GM21423 (cell line): ENCODE measurements at regions not wholly inside any gene's neighbourhood (a gene's known extent, or its start where the extent isn't known, plus 50 kb on each side); places are given as distances from the start of the nearest gene placed in this dataset.

Source experiments
- ATAC-seq: cut with Tn5 transposase; IDR thresholded peaks from one replicate; pipeline ENCODE4 v1.9.1; 2021; ENCODE audit warnings: mild to moderate bottlenecking, moderate library complexity; ENCODE audit not compliant: unreplicated experiment

DNA sequence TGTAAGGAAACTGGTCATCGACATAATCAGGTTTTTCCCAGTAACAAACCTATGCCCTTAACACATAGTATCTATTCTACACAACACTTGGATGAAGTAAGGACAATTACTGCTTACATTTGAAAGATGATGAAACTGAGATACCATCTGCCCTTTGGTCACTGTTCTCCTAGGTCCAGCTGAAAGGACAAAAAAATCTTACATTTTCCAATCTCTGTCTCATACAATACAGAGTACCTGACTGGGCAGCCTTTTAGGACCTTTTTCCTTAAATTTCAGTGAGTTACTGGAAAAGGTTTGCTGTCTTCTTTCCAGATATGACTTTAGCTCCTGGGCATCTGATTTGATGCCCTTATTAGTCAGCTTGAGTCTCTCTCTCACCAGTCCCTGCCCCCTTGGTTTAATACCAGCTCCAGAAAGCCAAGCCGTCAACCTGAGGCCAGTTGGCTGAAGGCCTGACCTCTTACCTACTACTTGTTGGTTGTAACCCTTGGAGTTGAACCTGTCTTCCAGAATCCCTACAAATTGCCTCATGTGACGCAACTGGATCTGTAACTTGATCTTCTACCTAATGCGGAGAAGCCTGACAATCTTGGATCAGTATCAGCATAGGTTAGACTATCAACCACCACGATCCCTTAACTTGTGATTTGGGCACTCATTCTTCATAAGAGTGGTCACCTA, 355.3 kb upstream of the ZNF385D start:
- no peak for ATAC-seq

DNA sequence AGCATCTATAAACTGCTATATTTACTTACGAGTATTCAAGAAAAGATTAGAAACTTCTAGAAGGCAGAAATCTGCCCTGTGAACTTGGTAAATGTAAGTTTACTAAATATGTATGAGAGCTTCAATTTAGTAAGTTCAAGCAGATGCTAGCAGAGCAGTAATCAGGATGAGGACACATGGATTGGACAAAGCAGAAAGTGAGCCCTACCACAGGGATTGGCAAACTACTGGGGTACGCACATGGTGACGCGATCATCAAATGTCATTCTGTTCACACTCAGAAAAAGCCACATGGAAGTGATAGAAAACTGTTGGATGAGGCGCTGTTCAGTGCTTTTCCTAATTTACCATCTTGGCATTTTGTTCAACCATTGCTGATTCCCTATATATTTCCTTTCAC, 360.2 kb upstream of the ZNF385D start:
- no peak for ATAC-seq

DNA sequence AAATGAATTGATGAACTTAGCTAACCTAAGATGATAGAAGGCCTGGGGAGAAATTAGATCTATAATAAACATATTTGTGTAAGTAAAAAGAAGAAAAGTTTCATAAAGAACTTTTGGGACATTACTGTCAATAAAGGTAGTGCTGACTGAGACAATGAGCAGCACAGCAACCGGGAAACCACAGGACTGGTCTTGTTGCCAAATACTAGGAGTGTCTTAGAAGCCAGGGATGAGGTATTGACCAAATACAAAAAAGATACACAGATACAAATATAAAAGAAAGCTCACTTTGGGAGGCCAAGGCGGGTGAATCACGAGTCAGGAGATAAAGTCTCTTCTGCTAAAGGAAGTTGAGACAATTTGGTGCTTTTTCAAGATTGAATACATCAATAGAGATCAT, 362.4 kb upstream of the ZNF385D start:
- no peak for ATAC-seq

DNA sequence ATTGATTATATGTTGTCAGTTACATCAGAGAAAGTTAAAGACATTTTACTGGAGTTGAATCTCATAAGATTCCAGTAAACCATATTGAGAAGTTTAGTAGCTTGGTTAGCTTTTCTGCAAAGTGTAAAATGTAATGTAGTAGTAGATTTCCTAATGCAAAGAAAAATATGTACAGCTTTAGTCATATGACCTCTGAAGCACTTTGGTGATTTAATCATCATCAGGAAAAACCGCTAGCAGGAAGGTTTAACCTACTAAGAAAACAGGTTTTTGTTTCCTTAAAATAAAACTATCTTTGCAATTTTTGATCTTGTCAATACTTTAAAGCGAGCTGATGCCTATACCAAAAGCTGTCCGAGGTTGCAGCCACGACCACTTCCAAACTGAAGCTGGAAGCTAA, 364.6 kb upstream of the ZNF385D start:
- no peak for ATAC-seq

DNA sequence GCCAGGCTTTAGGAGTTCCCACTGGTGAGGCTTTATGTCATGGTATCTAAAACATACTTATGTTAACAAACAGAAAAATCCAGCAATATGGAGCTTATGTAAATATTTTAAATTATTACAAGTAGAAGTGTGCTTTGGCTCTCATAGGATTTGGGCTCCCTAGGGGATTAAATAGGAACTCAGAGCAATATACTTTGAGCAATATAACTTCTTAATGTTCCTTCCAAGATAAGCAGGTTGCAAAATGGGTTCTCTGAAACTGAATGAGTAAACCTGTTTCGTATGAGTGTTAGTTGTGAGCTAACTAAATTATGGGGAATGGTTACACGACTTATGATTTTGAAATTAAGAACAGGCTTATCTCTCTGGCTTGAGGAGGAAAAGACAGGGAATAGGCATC, 366.1 kb upstream of the ZNF385D start:
- no peak for ATAC-seq

DNA sequence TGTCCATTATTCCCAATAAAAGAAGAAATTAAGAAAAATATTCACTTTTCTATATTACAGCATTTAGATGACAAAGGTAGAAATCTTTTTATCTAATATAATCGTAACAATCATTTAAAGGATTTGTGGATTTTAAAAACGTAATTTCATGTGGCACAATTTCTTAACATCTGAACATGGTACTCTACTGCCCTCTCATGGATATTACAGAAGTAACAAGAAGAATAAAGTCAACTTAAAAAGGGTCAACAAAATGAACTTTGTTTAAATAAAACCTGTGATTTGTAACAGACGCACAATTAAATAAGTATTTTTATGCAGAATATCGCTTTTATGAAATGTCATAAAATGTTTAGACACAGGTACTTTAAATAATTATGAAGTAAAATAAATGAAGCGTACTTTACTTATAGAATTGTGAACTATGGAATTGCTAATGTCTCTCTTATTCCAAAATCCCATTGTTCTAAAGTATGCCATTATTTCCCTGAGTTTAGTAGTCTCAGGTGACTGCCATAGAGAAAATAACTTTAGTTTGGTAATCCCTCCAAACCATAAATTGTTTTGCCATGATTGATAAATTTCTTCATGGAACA, 366.8 kb upstream of the ZNF385D start:
- no peak for ATAC-seq

DNA sequence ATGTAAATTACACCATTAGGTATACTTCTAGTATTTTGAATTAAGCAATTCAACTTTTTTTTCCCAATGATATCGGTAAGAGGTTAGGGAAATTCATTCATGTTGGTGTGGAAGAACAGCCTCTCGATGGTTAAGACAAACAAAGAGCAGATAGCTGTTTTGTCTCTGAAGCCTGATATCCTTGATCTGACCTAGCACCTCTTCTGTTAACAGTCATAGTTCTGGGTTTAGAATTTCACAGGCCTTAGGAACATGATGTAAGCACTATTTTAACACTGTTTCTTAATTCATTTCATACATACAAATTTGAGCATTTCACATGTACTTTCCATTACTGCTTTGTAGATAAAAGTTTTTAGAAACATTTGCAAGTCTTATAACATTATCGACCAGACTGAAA, 367.5 kb upstream of the ZNF385D start:
- ATAC-seq: no peak

DNA sequence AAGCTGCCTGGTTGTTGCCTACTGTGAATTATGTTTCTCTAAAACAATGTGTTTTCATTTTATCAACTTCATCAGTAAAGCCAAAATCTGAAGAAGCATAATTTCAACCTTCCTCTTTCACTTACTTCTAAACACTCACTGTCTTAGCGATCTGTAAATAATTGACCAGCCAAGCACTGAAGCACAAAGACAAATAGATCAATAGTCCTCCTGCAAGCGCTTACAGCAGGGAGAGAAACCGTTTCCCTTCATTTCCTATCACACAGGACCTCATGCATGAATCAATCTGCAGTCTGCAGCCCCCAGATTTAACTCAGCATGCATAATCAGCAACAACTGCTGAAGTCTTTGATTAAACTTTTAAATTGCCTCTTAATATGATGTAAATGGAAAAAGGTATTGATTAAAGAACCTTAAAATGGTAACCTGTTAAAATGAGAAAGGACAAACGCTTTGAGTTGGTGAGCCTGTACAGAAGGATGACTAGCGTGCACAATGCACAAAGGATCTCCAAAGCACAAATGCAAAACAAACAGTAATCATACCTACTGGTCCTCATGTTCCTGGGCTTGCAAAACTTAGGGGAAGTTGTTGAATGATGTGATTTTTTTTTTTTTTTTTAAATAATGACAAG, 370.2 kb upstream of the ZNF385D start:
- peak; percentile 79 for ATAC-seq

DNA sequence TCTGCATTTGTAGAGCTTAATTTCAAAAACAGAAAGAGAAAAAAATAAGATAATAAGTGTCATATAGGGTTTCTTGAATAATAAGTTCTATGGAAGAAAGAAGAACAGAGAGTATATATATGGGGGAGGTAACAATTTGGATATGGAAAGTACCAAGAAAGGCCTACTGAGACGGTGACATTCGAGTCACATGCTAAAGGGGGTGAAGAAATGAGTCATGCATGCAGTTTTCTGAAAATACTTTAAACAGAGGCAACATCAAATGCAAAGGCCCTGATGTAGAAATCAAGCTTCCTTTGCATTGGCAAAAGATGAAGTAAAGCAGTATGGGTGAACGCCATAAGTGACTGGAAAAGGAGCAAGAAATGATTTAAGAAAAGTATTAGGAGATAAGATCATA, 371.6 kb upstream of the ZNF385D start:
- peak; percentile 66 for ATAC-seq

DNA sequence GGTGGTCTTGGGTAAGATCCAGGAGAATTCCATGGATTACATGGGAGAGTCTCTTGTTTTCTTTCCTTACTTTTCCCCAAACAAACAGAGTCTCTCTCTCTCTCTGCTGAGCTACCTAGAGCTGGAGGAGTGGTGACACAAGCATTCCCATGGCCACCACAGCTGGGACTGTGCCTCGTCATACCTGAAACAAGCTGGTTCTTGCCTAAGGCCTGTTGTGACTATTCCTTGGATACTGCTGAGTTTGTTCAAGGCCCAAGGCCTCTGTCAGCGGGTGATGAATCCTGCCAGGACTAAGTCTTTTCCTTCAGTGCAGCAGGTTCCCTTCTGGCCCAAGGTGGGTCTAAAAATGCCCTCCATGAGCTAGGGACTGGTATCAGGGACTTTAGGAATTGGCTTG, 378.1 kb upstream of the ZNF385D start:
- ATAC-seq: no peak

DNA sequence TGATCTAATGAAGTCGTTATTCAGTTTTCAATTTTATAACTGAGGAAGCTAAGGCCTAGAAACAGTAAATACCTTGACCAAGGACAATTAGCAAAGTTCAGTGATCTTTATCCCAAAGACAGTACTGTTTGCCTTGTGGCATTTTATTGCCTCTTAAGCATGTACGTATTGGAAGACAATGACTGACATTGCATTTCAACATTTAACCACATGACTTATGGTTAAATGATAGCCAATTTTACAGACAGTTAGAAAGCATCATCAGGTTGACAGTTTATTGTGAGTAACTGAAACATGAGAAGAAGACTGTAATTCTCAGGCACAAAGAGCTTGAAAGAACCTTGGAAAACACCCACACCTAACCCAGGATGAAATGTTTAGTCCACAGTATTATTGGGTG, 390.8 kb upstream of the ZNF385D start:
- no peak for ATAC-seq

DNA sequence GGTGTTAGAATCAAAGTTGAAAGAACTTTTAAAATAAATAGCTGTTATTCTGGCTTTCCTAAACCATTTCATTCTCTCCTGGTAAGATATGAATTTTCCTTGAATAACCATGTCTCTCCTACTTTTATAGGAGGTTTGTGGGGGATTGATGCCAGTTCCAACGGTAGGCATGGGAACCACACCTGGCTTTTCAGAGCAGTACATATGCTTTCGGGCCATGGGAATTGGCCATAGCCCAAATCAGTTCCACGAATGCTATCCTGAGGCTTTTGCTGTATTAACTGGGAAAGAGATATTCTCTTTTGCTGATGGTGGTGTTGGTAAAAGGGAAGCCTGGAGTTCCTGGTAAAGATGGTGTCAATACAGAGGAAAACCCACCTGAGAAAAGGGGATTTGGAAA, 396.2 kb upstream of the ZNF385D start:
- ATAC-seq: no peak

DNA sequence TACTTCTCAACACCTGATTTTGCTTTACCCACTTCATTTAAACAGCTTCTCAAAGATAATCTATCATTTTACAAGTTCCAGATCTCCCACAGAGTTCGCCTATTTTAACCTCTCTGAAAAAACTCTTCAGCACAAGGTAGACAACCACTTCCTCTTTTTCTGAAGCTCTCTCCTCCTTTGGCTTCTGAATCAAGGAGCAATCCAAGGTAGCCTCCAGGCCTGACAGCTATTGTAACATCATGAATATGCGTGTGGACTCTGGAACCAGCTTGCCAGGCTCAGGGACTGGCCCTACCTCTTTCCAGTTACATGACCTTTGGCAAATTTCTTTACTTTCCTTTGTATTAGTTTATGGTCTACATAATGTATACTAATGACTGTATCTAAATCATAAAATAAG, 405.9 kb upstream of the ZNF385D start:
- ATAC-seq: no peak

DNA sequence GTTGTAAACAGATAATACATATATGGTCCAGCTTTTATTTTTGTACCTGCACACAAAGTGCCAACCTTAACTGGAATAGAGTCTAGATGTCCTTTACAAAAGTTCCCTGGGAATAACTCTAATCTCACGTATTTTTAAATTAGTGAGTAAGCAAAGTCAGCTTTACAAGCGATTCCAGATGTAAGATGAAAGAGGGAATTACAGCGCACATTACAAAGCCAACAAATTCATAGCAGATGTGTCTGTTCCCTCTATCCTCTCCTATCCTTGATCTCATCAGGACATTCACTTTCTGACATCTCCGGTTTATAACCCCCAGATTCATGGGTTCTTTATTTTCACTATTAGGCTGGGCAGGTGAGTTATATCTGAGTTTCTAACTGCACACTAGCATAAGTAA, 406.8 kb upstream of the ZNF385D start:
- ATAC-seq: no peak

DNA sequence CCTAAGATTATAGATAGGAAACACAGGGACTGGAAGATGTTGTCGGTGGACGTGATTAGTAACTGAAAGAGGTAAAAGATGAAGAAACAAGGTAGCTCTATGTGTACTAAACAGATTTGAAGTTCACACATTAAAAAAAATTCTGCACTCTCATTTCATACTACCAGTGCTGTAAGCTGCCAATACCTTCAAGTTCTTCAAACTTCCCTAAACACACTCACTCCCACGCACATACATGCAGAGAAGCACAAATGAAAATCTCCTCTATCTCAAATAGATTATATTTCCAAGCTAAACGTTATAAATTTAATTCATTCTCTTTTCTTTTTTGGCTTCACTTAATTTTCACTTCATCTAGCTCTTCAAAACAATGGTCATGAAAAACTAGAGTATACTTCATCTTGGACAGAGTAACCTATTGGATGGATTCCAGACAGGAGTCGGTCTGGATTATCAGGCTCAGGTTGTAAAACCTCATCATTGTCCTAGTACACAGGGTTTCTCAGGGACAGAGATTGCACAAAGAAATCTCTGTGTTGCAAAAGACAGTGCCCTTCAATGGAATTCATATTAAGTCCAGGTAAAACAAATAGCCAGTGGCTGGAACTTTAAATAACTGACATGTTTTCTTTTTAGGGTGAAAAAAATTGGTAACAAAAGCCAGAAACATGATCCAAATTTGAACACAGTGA, 408.1 kb upstream of the ZNF385D start:
- no peak for ATAC-seq

DNA sequence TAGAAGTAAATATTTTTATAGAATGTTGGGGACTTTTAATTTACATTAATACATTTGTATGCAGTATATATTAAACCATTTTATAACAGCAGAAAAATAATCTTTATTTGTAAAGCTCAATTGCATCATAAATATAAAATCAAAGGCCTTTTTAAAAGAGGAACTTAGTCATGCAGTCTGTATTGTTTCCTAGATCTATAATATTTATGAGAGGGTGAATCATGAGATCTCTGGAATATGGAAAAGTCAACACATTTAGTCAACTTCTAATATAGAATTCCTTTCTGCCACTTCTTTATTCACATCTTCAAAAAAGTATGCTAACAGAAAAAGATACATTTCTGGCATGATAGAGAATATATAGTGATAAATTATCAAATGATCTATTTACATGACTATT, 410.3 kb upstream of the ZNF385D start:
- no peak for ATAC-seq

DNA sequence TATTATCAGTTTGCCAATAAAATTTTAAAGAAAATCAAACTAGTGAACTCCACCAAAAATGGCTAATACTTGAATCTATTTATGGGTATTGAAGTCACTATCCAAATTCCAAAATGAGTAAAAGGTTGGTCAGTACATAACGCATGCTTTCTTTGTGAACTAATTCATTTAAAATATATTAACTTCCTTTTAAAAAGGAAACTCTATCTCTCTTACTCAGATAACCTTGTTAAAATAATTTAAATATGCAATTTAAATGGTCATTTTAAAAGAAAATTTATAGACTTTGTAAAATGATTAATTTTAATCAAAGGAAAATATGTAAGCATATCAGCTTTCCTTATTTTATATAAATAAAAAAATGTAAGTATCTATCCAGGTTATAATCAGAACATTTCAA, 419.4 kb upstream of the ZNF385D start:
- no peak for ATAC-seq

DNA sequence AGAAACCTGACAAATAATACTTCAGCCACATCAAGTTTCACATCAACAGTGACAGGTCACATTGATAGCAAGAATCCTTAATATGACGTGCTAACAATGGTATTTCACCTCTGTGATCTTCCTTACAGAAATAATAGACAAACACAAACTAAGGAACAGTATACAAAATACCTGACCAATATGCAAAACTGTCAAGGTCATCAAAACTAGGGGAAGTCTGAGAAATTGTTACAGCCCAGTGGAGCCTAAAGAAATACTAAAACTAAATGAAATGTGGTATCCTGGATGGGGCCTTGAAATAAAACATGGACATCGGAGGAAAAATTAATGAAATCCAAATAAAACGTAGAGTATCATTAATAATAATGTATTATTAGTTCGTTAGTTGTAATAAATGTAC, 422.0 kb upstream of the ZNF385D start:
- ATAC-seq: no peak

DNA sequence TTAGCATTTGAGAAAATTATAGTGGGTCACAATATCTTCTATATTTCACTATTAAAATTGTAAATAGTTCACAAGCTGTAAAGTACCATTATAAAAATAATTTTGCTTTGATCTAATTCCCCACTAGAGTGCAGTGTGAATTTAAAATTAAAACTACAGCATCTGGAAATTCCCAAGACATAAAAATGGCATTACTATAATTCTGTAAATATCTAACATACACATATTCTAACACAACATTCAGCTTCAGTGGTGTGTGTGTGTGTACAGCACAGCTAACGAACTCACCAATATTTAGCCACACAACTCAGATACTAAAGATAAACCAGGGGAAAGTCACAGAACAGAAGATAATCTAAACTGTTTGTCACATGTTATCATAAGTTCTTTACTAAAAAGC, 424.9 kb upstream of the ZNF385D start:
- no peak for ATAC-seq

DNA sequence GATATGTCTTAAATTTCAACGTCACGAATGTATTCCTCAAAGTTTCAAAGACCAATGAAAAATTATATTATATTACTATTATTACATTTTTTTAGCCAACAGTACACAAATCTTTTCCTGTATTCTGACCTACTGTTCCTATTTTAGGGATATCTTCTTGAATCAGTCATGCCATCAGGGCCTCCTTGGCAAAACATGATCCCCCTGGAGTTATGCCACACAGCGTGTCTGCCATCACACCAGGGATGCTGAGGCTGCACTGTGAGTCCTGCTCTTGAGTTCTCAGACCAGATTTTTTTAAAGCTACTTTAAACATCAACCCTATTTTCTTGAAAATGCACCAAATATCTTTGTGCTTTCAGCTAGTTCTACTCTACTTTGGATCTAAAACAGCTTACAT, 425.9 kb upstream of the ZNF385D start:
- ATAC-seq: no peak

DNA sequence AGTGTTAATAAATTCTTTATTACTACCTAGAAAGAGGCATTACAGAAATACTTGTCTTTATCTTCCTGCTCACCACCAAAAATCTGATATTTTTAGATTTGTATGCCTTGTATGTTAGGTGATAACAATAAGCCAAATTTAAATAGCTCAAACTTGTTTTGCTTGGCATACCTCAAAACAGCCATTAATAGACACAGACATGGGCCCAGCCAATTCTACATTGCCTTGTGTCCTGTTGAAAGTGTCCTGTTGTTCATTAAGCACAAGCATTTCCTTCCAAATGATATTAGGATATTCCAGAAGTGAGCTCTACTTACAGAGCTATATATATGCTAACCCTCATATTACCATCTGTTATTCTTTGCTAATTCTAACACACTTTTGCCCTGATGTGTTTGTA, 438.6 kb upstream of the ZNF385D start:
- no peak for ATAC-seq

DNA sequence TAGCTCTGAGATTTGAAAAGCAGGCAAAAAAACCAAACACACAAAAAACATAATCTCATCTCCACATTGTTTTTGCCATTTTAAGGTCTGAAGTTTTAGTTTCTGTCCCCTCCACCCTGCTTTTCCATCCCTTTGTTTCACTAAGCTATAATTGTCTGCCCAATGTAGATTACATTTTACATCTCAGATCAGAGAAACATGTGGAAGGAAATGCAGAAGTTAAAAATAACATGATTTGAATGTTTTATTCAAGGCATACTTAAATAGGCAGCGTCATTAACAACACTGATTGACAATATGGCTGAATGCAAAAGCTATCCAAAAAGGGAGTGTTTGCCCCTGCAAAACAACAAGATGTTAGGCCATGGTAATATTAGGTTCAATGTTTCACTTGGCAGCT, 448.1 kb upstream of the ZNF385D start:
- no peak for ATAC-seq
